Fibroblast of upper back skin (primary cell): ENCODE measurements at regions not wholly inside any gene's neighbourhood (a gene's known extent, or its start where the extent isn't known, plus 50 kb on each side); places are given as distances from the start of the nearest gene placed in this dataset.
A peak's percentile ranks its signal among the peaks of the same experiment; 100 is the strongest.

Experiments used
- DNase-seq: peaks from one replicate; pipeline ENCODE4 v3.0.0-alpha.2; 2013

DNA sequence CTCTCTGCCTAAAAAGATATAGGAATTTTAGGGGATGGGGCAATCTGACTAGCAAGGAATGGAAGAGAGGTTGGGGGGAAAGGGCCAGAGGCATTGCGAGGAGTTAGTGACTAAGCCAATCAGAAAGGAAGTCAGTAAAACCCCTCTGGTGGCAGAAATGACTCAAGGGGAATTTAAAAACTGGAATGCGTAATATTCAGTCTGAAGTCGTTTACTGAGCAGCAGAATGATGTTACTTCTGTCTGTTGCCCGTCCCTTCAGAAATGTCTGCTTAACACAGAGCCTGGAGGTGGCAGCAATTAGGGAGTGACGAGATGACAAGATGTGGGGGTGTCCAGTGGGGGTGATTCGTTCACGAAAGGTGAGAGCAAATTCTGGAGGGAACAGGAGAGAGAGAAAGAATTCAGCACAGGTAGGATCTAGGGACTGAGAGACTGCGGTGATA is 107.7 kb upstream of the CLMP start:
- peak; percentile 79 for DNase-seq

DNA sequence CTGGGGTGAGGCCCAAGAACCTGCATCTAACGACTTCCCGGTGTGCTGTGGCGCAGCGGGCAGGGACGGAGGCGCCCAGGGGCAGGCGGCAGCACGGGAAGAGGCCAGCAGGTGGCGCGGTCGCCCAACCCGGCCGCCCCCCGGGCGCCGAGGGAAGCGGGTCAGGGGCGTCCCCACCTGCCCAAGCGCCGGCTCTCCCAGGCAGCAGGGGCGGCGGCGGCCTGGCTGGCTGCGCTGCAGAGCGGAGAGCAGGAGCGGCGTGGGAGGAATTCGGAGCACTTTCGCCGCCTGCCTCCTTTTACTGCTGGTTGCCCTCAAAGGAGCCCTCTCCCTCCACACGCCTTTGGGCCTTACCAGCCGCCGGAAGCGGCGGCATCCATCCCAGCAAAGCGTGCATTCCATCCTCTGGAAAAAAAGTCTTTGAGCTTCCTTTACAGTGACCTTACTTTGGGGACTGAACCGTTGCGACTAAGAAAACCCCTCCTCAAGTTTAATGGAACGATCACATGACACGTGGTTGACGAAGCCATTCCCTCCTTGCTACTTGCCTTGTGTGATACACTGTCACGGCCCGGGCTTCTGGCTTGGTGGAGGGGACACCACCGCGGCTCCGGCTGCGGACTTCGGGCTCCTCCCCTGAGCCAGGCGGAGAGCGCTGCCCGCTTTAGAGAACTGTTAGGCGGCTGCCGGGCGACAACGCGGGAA is 106.8 kb upstream of the CLMP start:
- DNase-seq = peak; percentile 30

- DNase-seq = peak; percentile 40
Observed at GRCh38 chr11:123301013-123301591, 106.1 kb upstream of the CLMP start.

DNA sequence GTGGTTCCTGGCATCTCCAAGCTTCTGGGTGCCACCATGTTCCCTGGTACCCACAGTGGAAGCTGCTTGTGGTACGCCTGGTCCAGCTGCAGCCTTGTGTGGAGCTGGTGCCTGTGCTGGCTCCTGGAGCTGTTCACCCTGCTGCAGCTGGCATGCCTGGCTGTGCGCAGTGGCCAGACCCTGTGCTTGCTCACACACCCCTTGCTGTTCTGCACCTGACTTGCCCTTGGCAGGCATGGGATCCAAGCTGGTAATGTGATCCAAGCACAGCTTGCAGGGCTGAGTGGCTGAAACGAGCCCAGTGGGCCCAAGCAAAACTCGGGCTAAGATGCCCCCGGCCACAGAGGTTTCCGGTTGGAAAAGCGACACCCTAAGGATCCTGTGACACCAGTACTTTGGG is 104.7 kb upstream of the CLMP start:
- no peak for DNase-seq

- DNase-seq = no peak
Observed at GRCh38 chr11:123298488-123299447, 103.7 kb upstream of the CLMP start.

DNA sequence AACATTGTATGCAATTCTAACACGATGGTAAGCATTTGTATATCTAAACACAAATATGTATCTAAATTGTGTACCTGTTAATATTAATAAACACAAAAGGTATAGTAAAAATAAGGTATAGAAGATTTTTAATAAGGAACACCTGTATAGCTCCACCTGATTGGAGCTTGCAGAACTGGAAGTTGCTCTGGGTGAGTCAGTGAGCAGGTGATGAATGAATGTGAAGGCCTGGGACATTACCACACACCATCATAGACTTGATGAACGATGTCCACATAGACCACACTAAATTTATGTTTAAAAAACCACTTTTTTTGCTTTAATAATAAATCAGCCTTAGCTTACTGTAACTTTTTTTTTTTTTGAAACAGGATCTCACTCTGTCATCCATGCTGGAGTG is 97.6 kb upstream of the CLMP start:
- no peak for DNase-seq

DNA sequence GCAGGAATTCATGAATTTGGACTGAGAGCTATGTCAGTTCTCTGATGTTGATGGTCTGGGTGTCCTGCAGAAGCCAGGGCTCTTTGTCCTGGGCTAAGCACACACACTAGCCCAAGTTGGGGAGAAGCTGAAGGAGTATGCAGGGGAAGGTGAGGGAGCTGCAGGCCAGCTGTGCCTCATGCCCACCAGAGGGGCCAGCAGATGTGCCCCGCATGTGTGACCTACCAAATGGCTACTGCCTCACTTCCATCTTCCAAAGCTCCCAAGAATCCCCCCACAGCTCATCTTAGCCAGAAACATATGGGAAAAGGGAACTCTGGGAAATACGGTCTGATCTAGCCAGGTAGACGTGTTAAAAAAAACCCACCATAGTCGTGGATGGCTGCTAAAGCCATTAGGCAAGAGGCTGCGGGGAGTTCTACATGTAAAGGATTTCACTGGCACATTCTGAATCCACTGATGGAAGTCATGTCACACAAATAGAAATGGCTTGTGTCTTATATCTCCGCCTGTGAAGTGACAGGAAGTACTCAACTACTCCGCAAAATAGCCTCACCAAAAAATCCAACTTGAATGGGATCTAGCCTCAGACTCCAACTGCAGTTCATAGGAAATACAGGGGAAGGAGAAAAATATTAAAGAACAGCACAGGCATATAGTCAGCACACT is 96.3 kb upstream of the CLMP start:
- DNase-seq = no peak

GRCh38 chr11:123286761-123287160 is 91.7 kb upstream of the CLMP start:
- peak; percentile 30 for DNase-seq

GRCh38 chr11:123286255-123286654 is 91.2 kb upstream of the CLMP start:
- DNase-seq = no peak

GRCh38 chr11:123284454-123284853 is 89.4 kb upstream of the CLMP start:
- DNase-seq = no peak

DNA sequence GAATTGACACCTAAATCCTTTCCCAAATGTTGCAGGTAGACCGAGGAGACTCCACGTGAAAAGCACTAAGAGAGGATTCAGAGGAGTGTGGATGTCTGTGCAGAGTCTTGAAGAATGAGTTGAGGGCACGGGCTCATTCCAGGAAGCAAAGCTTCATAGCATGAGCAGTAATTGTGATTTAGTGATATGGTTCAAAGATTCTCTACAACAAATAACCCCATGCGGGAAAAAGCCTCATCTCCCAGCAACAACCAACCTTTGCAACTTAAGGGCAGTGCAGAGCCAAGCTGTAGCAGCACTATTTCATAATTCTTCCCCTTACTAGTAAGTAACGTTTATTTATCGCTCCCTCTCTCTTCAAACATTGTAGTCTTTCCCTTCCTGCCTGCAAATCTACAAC is 87.5 kb upstream of the CLMP start:
- DNase-seq = no peak

GRCh38 chr11:123273616-123274015 is 78.6 kb upstream of the CLMP start:
- DNase-seq = peak; percentile 37

DNA sequence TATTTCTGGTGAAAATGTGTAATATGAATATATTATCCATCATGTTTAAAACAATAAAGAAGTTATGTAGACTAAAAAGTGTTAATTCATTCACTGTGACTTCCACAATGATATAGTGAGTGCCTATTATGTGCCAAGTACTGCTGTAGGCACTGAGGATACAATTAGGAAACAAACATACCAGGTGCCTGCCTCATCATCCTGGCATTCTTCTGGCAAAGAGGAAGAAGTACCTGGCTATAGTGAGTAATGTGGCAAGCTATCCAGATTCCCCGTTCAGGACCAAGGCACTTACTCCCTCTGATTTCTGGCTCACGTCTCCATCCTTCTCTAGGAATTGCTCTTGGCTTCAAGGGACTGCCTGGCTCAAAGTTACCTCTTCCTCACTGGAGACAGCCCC is 77.5 kb upstream of the CLMP start:
- no peak for DNase-seq

DNA sequence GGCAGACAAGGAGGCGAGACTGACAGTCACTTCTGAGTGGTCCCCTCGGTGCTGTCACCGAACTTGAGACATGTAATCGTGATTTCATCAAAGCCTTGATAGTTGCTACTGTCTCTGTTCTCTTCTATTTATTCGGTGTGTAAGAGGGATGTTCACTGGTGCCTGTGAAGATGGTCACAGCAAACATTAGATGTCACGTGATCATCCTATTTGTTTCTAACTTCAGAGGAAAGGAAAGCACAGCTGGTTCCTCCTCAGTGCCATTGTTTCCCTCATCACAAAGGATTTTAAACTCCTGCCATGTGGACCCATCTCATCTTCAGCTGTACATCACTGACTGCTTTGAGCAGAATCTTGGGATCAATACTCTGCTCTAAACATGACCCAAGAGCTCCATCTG is 73.1 kb upstream of the CLMP start:
- no peak for DNase-seq

DNA sequence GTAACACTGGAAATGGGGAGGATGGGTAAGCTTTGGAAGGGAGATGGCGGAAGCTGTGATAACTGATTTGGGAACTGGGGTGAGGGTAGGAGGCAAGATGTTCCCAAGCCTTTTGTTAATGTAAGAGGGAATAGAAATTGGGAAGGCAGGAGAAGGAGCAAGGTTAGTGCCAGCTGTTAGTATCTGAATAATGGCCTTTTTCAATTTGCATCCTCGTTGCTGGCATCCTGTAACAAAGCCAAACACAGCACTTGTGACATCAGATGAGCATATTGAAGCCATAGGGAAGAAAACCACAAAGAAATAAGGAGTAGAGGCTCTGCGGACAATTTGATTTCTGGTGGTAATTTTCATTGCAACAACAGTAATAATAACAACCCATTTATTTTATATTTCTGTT is 70.9 kb upstream of the CLMP start:
- DNase-seq = no peak

GRCh38 chr11:123264431-123264780 is 69.4 kb upstream of the CLMP start:
- DNase-seq = no peak

DNA sequence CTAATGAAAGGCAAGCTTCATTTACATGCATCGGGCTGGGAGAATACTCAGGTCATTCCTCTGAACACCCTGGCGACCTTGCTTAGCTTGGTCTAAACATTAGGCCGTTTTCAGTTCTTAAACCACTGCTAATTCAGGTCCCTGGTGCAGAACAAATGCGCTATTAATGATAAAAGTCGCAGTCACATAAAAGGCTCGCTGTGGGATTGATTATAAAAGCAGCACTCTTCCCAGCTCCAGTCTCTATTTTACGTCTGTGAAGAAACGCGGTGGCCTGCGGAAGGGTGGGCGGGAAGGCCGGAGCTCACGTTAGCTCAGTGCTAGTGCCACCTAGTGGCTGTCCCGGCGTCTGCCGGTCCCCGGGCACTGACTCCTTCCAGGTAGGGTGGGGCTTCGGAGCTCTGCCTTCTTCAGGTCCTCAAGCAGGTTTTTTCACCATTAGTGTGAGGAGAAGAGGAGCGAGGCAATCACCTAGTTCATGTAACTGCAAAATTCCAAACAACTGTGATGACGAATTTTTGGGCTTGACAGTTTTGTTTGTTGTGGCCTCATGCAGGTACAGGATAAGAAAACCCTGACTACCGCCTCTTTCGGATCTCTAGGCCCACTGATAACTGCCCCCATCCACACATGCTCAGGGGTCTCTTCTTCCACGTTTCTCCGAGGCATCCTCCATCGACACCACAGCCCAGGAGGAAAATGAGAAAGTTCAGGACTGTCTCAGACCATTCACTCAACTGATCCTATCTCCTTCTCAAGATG is 66.5 kb upstream of the CLMP start:
- peak; percentile 69 for DNase-seq

GRCh38 chr11:123260511-123261211 is 65.6 kb upstream of the CLMP start:
- DNase-seq = no peak

- no peak for DNase-seq
Observed at GRCh38 chr11:123258877-123259276, 63.8 kb upstream of the CLMP start.

DNA sequence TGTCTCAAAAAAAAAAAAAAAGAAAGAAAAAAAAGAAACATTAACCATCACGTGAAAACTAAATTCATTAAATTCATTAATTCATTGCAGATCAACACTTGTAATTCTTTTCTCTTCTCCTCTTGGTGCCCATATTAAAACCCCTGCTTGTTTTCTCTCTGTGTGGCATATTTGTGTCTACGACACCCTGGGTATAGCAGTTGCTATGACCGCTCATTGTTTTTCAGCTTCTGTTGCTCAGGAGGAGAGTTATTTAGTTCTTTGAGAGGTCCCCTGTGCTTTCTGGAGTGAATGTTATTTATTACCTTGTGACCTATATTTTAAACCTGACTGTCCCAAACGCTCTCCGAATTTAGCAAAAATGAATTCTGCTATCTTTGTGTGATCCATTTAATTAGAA is 62.3 kb upstream of the CLMP start:
- no peak for DNase-seq

- no peak for DNase-seq
Observed at GRCh38 chr11:123255909-123256308, 60.9 kb upstream of the CLMP start.

DNA sequence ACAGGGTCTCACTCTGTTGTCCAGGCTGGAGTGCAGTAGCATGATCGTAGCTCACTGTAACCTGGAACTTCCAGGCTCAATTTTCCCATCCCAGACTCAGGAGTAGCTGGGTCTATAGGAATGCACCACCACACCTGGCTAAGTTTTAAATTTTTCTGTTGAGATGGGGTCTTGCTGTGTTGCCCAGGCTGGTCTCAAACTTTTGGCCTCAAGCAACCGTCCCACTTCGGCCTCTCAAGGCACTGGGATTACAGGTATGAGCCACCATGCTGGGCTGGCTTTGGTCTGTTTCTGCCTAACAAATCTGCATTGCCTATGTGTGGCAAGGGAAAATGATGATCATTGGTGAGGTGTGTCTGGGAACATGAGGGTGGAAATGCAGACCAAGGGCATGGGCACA is 59.3 kb upstream of the CLMP start:
- DNase-seq = no peak
